ENCODE measurements at regions not wholly inside any gene's neighbourhood (a gene's known extent, or its start where the extent isn't known, plus 50 kb on each side); places are given as distances from the start of the nearest gene placed in this dataset.

DNA sequence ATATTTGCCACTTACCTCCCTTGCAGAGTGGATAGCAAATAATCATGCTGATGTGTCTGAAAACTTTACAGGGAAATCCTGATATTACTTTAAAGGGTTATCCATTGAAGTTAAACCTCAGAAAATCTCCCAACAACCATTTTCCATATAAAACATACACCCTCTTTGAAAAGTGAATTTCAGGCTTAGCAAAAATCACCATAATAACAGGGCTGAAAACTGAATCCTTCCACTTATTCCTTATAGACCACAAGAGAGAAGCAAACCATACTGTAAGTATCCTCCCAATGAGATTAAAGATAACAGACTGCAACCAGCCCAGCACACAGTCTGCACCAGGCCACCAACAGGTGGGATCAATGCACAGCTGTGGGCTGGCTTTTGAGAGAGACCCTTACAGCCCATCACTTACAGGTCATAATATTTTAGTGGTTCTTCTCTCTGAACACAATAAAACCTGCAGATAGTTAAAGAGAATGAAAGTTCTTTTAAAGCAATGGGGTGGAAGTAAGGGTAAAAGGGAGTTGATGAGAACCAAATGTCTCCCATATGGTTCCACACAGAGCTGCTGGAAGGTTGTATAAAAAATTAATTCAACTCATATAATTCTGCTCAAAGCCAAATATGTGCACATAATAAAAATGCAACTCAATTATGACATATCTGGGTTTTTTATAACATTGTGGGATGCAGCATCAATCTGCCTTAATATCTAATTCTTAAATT is 376.2 kb upstream of the GRAMD2B start:
- TF ChIP-seq, protein P1, sequence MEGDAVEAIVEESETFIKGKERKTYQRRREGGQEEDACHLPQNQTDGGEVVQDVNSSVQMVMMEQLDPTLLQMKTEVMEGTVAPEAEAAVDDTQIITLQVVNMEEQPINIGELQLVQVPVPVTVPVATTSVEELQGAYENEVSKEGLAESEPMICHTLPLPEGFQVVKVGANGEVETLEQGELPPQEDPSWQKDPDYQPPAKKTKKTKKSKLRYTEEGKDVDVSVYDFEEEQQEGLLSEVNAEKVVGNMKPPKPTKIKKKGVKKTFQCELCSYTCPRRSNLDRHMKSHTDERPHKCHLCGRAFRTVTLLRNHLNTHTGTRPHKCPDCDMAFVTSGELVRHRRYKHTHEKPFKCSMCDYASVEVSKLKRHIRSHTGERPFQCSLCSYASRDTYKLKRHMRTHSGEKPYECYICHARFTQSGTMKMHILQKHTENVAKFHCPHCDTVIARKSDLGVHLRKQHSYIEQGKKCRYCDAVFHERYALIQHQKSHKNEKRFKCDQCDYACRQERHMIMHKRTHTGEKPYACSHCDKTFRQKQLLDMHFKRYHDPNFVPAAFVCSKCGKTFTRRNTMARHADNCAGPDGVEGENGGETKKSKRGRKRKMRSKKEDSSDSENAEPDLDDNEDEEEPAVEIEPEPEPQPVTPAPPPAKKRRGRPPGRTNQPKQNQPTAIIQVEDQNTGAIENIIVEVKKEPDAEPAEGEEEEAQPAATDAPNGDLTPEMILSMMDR (IDR thresholded peaks at IDR 0.05): no peak
- no peak for TF ChIP-seq EZH2phosphoT487 (IDR thresholded peaks at IDR 0.05)
